K562 (cell line): ENCODE measurements at regions not wholly inside any gene's neighbourhood (a gene's known extent, or its start where the extent isn't known, plus 50 kb on each side); places are given as distances from the start of the nearest gene placed in this dataset.

ENCODE experiments used
- ATAC-seq: fragments of 200-7000 bp; cut with Tn5 transposase; 3 replicates; pipeline ENCODE4 v1.9.1; 2020; ENCODE audit warnings: moderate library complexity
- BruUV-seq: library from RNA; stranded (reverse); fragments of 400-500 nt; replicated peaks from 2 replicates; lab custom pipeline; 2021; lab: Mats Ljungman, UMichigan
- CTCF ChIA-PET: fragments of 300-600 bp; formaldehyde crosslinking; extraction: SDS; loops from one replicate; lab custom pipeline; 2021; ENCODE audit warnings: low intra/inter-chr PET ratio; lab: Yijun Ruan, JAX
- POLR2A ChIA-PET: fragments of 300-600, 350-650 bp; sonication (Branson Sonifier 250); formaldehyde crosslinking; extraction: SDS; loops from one replicate; lab custom pipeline; 2021; ENCODE audit warnings: antibody characterized with exemption, inconsistent platforms; lab: Yijun Ruan, JAX
- DNase-seq, 4 experiments: peaks; one replicate each; pipeline versions ENCODE4 v3.0.0 to v3.0.0-alpha.2; 2011 to 2018; ENCODE audit warnings: low spot score in 3 of 4, mixed read lengths in 3 of 4; ENCODE audit errors: extremely low read depth in 1 of 4
- FAIRE-seq: peaks from 2 replicates; lab custom pipeline; 2011; peaks lifted over from hg19 to GRCh38; lab: Jason Lieb, UNC
- H2AFZ ChIP-seq: 2 replicates; pipeline ENCODE4 v1.6.0; 2011; ENCODE audit warnings: low read depth, low read length, control low read depth, inconsistent platforms
- H3K27ac ChIP-seq: fragments of 200-600 bp; 3 replicates; pipeline ENCODE4 v1.8.0; 2011; ENCODE audit warnings: low read depth, mild to moderate bottlenecking, control low read depth, inconsistent platforms, low read length, moderate library complexity, mixed read lengths; ENCODE audit errors: extremely low read depth
- H3K27me3 ChIP-seq, 2 experiments: fragments of 300-600 bp in 1 of 2; 2 replicates in 1 of 2; 3 replicates in 1 of 2; pipeline versions ENCODE4 v1.6.0 to v1.8.0; 2011; ENCODE audit warnings: inconsistent platforms in 2 of 2, low read length in 2 of 2, mild to moderate bottlenecking in 1 of 2, mixed read lengths in 1 of 2, moderate library complexity in 1 of 2; ENCODE audit not compliant: control insufficient read depth in 2 of 2, insufficient read depth in 2 of 2
- H3K36me3 ChIP-seq: fragments of 300-600 bp; 3 replicates; pipeline ENCODE4 v1.8.0; 2011; ENCODE audit warnings: mild to moderate bottlenecking, low read length, inconsistent platforms; ENCODE audit not compliant: control insufficient read depth, insufficient read depth
- H3K4me1 ChIP-seq, 2 experiments: fragments of 200-600 bp in 1 of 2; replicated peaks in 1 of 2; 2 replicates in 1 of 2; 3 replicates in 1 of 2; pipeline versions ENCODE4 v1.5.1 to v1.8.0; 2011; ENCODE audit warnings: inconsistent platforms in 2 of 2, low read length in 2 of 2, mild to moderate bottlenecking in 1 of 2, mixed read lengths in 1 of 2, moderate library complexity in 1 of 2; ENCODE audit not compliant: control insufficient read depth in 2 of 2, insufficient read depth in 2 of 2
- H3K4me2 ChIP-seq: 2 replicates; pipeline ENCODE4 v1.6.1; 2011; ENCODE audit warnings: low read length, control low read depth, inconsistent platforms, mixed read lengths; ENCODE audit not compliant: insufficient read depth
- H3K4me3 ChIP-seq: fragments of 200-600 bp; sonication (generic), shearing (Covaris generic); 2 replicates; pipeline ENCODE4 v1.5.1; 2016; ENCODE audit warnings: control low read depth, inconsistent platforms
- H3K79me2 ChIP-seq: fragments of 200-600 bp; 3 replicates; pipeline ENCODE4 v1.8.0; 2011; ENCODE audit warnings: low read length, inconsistent platforms; ENCODE audit not compliant: control insufficient read depth, insufficient read depth
- H3K9ac ChIP-seq, 2 experiments: 2 replicates each; pipeline versions ENCODE4 v1.6.0 to v1.6.1; 2011; ENCODE audit warnings: low read depth in 2 of 2, low read length in 2 of 2, control low read depth in 1 of 2, inconsistent platforms in 1 of 2, mild to moderate bottlenecking in 1 of 2, mixed read lengths in 1 of 2; ENCODE audit not compliant: insufficient read depth in 1 of 2
- H3K9me1 ChIP-seq: one replicate; pipeline ENCODE4 v1.6.0; 2011; ENCODE audit warnings: inconsistent platforms, mild to moderate bottlenecking, low read length, moderate library complexity; ENCODE audit not compliant: control insufficient read depth, insufficient read depth
- H3K9me3 ChIP-seq: replicated peaks from 2 replicates; pipeline ENCODE4 v1.5.1; 2011; ENCODE audit warnings: low read depth, low read length, inconsistent platforms; ENCODE audit not compliant: control insufficient read depth, insufficient read depth
- H4K20me1 ChIP-seq: replicated peaks from 2 replicates; pipeline ENCODE4 v1.6.1; 2011; ENCODE audit warnings: low read length, inconsistent platforms, mixed read lengths; ENCODE audit not compliant: control insufficient read depth, insufficient read depth
- BRD9 ChIP-seq: fragments of 450-650 bp; IDR thresholded peaks from 2 replicates; pipeline ENCODE4 v1.6.1; 2018; ENCODE audit warnings: low read depth; ENCODE audit not compliant: partially characterized antibody
- CBX3 ChIP-seq, 2 experiments: IDR thresholded peaks; 1 replicate in 1 of 2; 2 replicates in 1 of 2; pipeline ENCODE4 v1.6.1; 2012; ENCODE audit warnings: inconsistent platforms in 2 of 2, low read length in 2 of 2, borderline replicate concordance in 1 of 2, control low read depth in 1 of 2
- NRF1 ChIP-seq, 2 experiments: fragments of 450-650 bp; IDR thresholded peaks in 1 of 2; conservative IDR thresholded peaks in 1 of 2; 2 replicates each; pipeline ENCODE4 v1.6.1; 2014; ENCODE audit warnings: mild to moderate bottlenecking in 2 of 2
- PPARD ChIP-seq: fragments of 250-450 bp; sonication (Bioruptor Pico); IDR thresholded peaks from 2 replicates; pipeline ENCODE4 v1.8.0; 2022; ENCODE audit warnings: inconsistent platforms, mild to moderate bottlenecking, moderate library complexity
- TCF3 ChIP-seq: sonication (generic); formaldehyde crosslinking; IDR thresholded peaks from 2 replicates; pipeline ENCODE4 v1.4.0; 2020; ENCODE audit warnings: mild to moderate bottlenecking, missing genetic modification reagents
- ZKSCAN1 ChIP-seq: fragments of 150-350 bp; IDR thresholded peaks from 2 replicates; pipeline ENCODE4 v1.6.1; 2016; ENCODE audit warnings: low read depth, low read length
- ZNF384 ChIP-seq: IDR thresholded peaks from 2 replicates; pipeline ENCODE4 v1.6.1; 2012; ENCODE audit warnings: low read depth, low read length, improper control_type of control experiment
- ZNF583 ChIP-seq: fragments of 250-450 bp; sonication (Bioruptor Pico); IDR thresholded peaks from 2 replicates; pipeline ENCODE4 v1.4.0; 2020
- WGBS: fragments of 100-300 bp; shearing (Covaris generic); methylation state at CpG from one replicate; pipeline ENCODE4 v1.1.6; 2016; ENCODE audit warnings: low coverage, mixed read lengths; ENCODE audit not compliant: insufficient coverage; ENCODE audit errors: missing lambda C conversion rate; 5-methylcytosine and 5-hydroxymethylcytosine counted together
- in situ Hi-C: fragments of 300-500 bp; cut with MboI; formaldehyde crosslinking; loops from 4 replicates; pipeline ENCODE4 v1.15.0; 2018; ENCODE audit warnings: inconsistent platforms, mixed read lengths
- intact Hi-C: fragments of 100-400 bp; cut with micrococcal nuclease; formaldehyde crosslinking; loops from 2 replicates; pipeline ENCODE4 v1.14.2; 2022
- TF ChIP-seq, protein P1 (sequence below): sonication (generic); formaldehyde crosslinking; IDR thresholded peaks from 2 replicates; pipeline ENCODE4 v1.8.0; 2023; ENCODE audit warnings: mild to moderate bottlenecking, missing genetic modification reagents
- TF ChIP-seq, protein P2 (sequence below): fragments of 250-450 bp; sonication (Bioruptor Pico); IDR thresholded peaks from 2 replicates; pipeline ENCODE4 v1.8.0; 2021; ENCODE audit warnings: mild to moderate bottlenecking, moderate library complexity
- TF ChIP-seq, protein P3 (sequence below): fragments of 450-650 bp; formaldehyde crosslinking; IDR thresholded peaks from 2 replicates; pipeline ENCODE4 v1.4.0; 2020; ENCODE audit warnings: mild to moderate bottlenecking, moderate library complexity

DNA sequence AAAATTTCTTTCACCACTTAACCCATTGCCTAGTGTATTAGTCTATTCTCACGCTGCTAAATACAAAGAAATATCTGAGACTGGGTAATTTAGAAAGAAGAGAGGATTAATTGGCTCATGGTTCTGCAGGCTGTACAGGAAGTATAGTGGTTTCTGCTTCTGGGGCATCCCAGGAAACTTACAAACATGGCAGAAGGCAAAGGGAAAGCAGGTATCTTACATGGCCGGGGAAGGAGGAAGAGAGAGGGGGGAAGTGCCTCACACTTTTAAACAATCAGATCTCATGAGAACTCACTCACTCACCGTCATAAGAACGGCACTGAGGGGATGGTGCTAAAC is 931.4 kb upstream of the SOX9 start:
- no peak overlapping the region for H3K4me3 ChIP-seq
- in situ Hi-C loops, result no loop called here
- no peaks in the 10 kb centered on the region for H3K9me1 ChIP-seq
- no peaks in the 10 kb centered on the region for H3K36me3 ChIP-seq
- no peaks in the 10 kb centered on the region for H3K27me3 ChIP-seq
- intact Hi-C loops, result no loop called here
- H4K20me1 ChIP-seq, result no peaks in the 10 kb centered on the region
- WGBS, result 0% methylated on average over 4 of the region's 4 CpGs
- peaks cover 3% of the 10 kb centered on the region; the same call in 1 of the 2 replicates for H3K9me3 ChIP-seq
- H3K27ac ChIP-seq, result no peak overlapping the region
- no TSS peak for BruUV-seq
- TF ChIP-seq, protein P1, sequence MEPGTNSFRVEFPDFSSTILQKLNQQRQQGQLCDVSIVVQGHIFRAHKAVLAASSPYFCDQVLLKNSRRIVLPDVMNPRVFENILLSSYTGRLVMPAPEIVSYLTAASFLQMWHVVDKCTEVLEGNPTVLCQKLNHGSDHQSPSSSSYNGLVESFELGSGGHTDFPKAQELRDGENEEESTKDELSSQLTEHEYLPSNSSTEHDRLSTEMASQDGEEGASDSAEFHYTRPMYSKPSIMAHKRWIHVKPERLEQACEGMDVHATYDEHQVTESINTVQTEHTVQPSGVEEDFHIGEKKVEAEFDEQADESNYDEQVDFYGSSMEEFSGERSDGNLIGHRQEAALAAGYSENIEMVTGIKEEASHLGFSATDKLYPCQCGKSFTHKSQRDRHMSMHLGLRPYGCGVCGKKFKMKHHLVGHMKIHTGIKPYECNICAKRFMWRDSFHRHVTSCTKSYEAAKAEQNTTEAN (CRISPR knock-in tag), result no peak
- TF ChIP-seq ZNF384, result no peak
- no peak for TF ChIP-seq CBX3 (IDR thresholded peaks at IDR 0.05; ENCODE audit: borderline replicate concordance in 1 of 2, low read length in 2 of 2)
- TF ChIP-seq, protein P2, sequence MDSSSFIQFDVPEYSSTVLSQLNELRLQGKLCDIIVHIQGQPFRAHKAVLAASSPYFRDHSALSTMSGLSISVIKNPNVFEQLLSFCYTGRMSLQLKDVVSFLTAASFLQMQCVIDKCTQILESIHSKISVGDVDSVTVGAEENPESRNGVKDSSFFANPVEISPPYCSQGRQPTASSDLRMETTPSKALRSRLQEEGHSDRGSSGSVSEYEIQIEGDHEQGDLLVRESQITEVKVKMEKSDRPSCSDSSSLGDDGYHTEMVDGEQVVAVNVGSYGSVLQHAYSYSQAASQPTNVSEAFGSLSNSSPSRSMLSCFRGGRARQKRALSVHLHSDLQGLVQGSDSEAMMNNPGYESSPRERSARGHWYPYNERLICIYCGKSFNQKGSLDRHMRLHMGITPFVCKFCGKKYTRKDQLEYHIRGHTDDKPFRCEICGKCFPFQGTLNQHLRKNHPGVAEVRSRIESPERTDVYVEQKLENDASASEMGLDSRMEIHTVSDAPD, result no peak
- TF ChIP-seq NRF1 (conservative IDR thresholded peaks at IDR 0.05 in 1 of 2, IDR thresholded peaks at IDR 0.05 in 1 of 2), result no peak
- no peak for TF ChIP-seq ZNF583 (CRISPR knock-in tag)
- TF ChIP-seq, protein P3, sequence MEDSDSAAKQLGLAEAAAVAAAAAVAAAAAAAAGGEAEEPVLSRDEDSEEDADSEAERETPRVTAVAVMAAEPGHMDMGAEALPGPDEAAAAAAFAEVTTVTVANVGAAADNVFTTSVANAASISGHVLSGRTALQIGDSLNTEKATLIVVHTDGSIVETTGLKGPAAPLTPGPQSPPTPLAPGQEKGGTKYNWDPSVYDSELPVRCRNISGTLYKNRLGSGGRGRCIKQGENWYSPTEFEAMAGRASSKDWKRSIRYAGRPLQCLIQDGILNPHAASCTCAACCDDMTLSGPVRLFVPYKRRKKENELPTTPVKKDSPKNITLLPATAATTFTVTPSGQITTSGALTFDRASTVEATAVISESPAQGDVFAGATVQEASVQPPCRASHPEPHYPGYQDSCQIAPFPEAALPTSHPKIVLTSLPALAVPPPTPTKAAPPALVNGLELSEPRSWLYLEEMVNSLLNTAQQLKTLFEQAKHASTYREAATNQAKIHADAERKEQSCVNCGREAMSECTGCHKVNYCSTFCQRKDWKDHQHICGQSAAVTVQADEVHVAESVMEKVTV (CRISPR knock-in tag), result no peak
- no peak for TF ChIP-seq PPARD (CRISPR knock-in tag)
- TF ChIP-seq ZKSCAN1, result no peak
- no peak for TF ChIP-seq BRD9
- no peak for TF ChIP-seq TCF3
- TF ChIP-seq, all 486 proteins: peak for 0
- ATAC-seq (no peak), FAIRE-seq (no peak), DNase-seq (no peak)
- POLR2A ChIA-PET, result no interaction called here
- Histone ChIP-seq H3K79me2 (no peaks in the 10 kb centered on the region), H2AFZ (no peak overlapping the region), H3K9ac (no peak overlapping the region), H3K4me2 (no peak overlapping the region), H3K4me1 (no peaks in the 10 kb centered on the region)
- CTCF ChIA-PET, result no interaction called here
